Hepatic stellate cell (primary cell): ENCODE measurements at regions not wholly inside any gene's neighbourhood (a gene's known extent, or its start where the extent isn't known, plus 50 kb on each side); places are given as distances from the start of the nearest gene placed in this dataset.
"Not testable (repeated sequence)": the region's sequence is repeated elsewhere in the genome, so short reads cannot be mapped to it uniquely, and the experiment has no call there.

Experiments used
- DNase-seq: peaks from one replicate; pipeline ENCODE4 v3.0.0; 2011; ENCODE audit warnings: low spot score

- DNase-seq = no peak
Measured at GRCh38 chr20:47929368-47930115, 144.3 kb upstream of the SULF2 start.

GRCh38 chr20:47927944-47928343, 142.7 kb upstream of the SULF2 start:
- DNase-seq = no peak

- no peak for DNase-seq
Measured at GRCh38 chr20:47927385-47927851, 142.1 kb upstream of the SULF2 start.

- no peak for DNase-seq
Measured at GRCh38 chr20:47926731-47927130, 141.4 kb upstream of the SULF2 start.

- no peak for DNase-seq
Measured at GRCh38 chr20:47925593-47925992, 140.3 kb upstream of the SULF2 start.

GRCh38 chr20:47922269-47922668, 137.0 kb upstream of the SULF2 start:
- DNase-seq = no peak

GRCh38 chr20:47921829-47922228, 136.5 kb upstream of the SULF2 start:
- DNase-seq = not testable (repeated sequence)

GRCh38 chr20:47921408-47921807, 136.1 kb upstream of the SULF2 start:
- no peak for DNase-seq

- no peak for DNase-seq
Measured at GRCh38 chr20:47917549-47918070, 132.3 kb upstream of the SULF2 start.

- no peak for DNase-seq
Measured at GRCh38 chr20:47915495-47915894, 130.2 kb upstream of the SULF2 start.

GRCh38 chr20:47914792-47915191, 129.5 kb upstream of the SULF2 start:
- DNase-seq = no peak

GRCh38 chr20:47912786-47913501, 127.7 kb upstream of the SULF2 start:
- not testable (repeated sequence) for DNase-seq

- DNase-seq = not testable (repeated sequence)
Measured at GRCh38 chr20:47912165-47912564, 126.9 kb upstream of the SULF2 start.

- not testable (repeated sequence) for DNase-seq
Measured at GRCh38 chr20:47909696-47910369, 124.6 kb upstream of the SULF2 start.

GRCh38 chr20:47908361-47909035, 123.2 kb upstream of the SULF2 start:
- not testable (repeated sequence) for DNase-seq

GRCh38 chr20:47907951-47908350, 122.7 kb upstream of the SULF2 start:
- not testable (repeated sequence) for DNase-seq

- DNase-seq = no peak
Measured at GRCh38 chr20:47907031-47907675, 121.9 kb upstream of the SULF2 start.

GRCh38 chr20:47906348-47906660, 121.0 kb upstream of the SULF2 start:
- DNase-seq = no peak

GRCh38 chr20:47905628-47906347, 120.5 kb upstream of the SULF2 start:
- DNase-seq = no peak

- not testable (repeated sequence) for DNase-seq
Measured at GRCh38 chr20:47903009-47903408, 117.7 kb upstream of the SULF2 start.

GRCh38 chr20:47899313-47899712, 114.0 kb upstream of the SULF2 start:
- not testable (repeated sequence) for DNase-seq
